Rectal smooth muscle tissue (tissue), 1 donor: ENCODE measurements at regions not wholly inside any gene's neighbourhood (a gene's known extent, or its start where the extent isn't known, plus 50 kb on each side); places are given as distances from the start of the nearest gene placed in this dataset.

Experiments used
- H3K27ac ChIP-seq: one replicate; pipeline ENCODE4 v1.7.0; 2013; ENCODE audit warnings: low read depth, low read length, inconsistent platforms
- H3K27me3 ChIP-seq: one replicate; pipeline ENCODE4 v1.7.0; 2013; ENCODE audit warnings: low read length; ENCODE audit not compliant: control insufficient read depth, insufficient read depth
- H3K36me3 ChIP-seq: one replicate; pipeline ENCODE4 v1.7.0; 2013; ENCODE audit warnings: low read length; ENCODE audit not compliant: control insufficient read depth, insufficient read depth
- H3K4me1 ChIP-seq: one replicate; pipeline ENCODE4 v1.7.0; 2013; ENCODE audit warnings: low read length; ENCODE audit not compliant: control insufficient read depth, insufficient read depth
- H3K4me3 ChIP-seq: one replicate; pipeline ENCODE4 v1.7.0; 2013; ENCODE audit warnings: low read length
- H3K9ac ChIP-seq: one replicate; pipeline ENCODE4 v1.7.0; 2013; ENCODE audit warnings: low read length

- Histone ChIP-seq H3K36me3 (no peaks in the 10 kb centered on the region), H3K9ac (no peak overlapping the region), H3K4me1 (peaks cover 3% of the 10 kb centered on the region), H3K27me3 (no peaks in the 10 kb centered on the region), H3K27ac (no peak overlapping the region), H3K4me3 (no peak overlapping the region)
Measured at GRCh38 chr1:94727846-94728715, 92.1 kb upstream of the SLC44A3 start.

DNA sequence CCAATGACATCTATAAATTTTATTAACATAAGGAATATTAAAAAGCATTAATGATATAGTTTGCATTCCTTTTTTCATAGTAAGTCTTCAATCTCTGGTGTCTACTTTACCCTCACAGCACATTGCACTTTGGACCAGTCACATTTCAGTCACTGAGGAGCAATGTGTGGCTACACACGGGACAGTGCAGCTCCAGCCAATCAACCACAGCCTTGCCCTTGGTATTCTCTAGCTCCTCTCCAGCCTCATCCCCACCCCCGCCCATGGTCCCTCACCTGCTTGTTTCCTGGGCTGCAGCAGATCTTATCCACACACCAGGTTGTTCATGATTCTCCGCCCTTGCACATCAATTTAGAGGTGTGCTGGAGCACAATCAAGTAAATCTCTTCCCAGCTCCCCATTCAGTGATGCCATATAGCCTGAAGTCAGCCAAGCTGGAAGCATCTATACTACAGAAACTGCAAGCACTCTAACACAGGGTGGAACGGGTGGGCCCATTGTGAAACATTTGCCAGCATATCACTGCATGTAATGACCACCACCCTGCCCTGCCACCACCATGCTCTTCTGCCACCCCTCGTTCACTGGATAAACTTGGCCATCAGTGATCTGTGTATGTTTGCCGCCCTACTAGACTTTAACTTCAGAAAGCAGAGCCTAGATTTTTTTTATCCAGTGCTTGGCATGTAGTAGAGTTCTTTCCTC lies 93.0 kb upstream of the SLC44A3 start:
- Histone ChIP-seq H3K27me3 (no peaks in the 10 kb centered on the region), H3K27ac (no peak overlapping the region), H3K9ac (no peak overlapping the region), H3K4me3 (no peak overlapping the region), H3K36me3 (no peaks in the 10 kb centered on the region), H3K4me1 (peaks cover 3% of the 10 kb centered on the region)

GRCh38 chr1:94725566-94725965 lies 94.6 kb upstream of the SLC44A3 start:
- Histone ChIP-seq H3K27me3 (no peaks in the 10 kb centered on the region), H3K4me3 (no peak overlapping the region), H3K27ac (no peak overlapping the region), H3K36me3 (no peaks in the 10 kb centered on the region), H3K4me1 (peaks cover 3% of the 10 kb centered on the region), H3K9ac (no peak overlapping the region)

- Histone ChIP-seq H3K4me3 (no peak overlapping the region), H3K27me3 (no peaks in the 10 kb centered on the region), H3K4me1 (peaks cover 3% of the 10 kb centered on the region), H3K36me3 (no peaks in the 10 kb centered on the region), H3K27ac (no peak overlapping the region), H3K9ac (no peak overlapping the region)
Measured at GRCh38 chr1:94723894-94724293, 96.3 kb upstream of the SLC44A3 start.

GRCh38 chr1:94723463-94723862 lies 96.7 kb upstream of the SLC44A3 start:
- Histone ChIP-seq H3K9ac (no peak overlapping the region), H3K4me1 (peaks cover 3% of the 10 kb centered on the region), H3K27ac (no peak overlapping the region), H3K4me3 (no peak overlapping the region), H3K27me3 (no peaks in the 10 kb centered on the region), H3K36me3 (no peaks in the 10 kb centered on the region)

GRCh38 chr1:94722181-94722580 lies 98.0 kb upstream of the SLC44A3 start:
- H3K4me1 ChIP-seq, result no peaks in the 10 kb centered on the region
- H3K27me3 ChIP-seq, result no peaks in the 10 kb centered on the region
- no peaks in the 10 kb centered on the region for H3K36me3 ChIP-seq
- no peak overlapping the region for H3K4me3 ChIP-seq
- no peak overlapping the region for H3K9ac ChIP-seq
- H3K27ac ChIP-seq, result no peak overlapping the region

DNA sequence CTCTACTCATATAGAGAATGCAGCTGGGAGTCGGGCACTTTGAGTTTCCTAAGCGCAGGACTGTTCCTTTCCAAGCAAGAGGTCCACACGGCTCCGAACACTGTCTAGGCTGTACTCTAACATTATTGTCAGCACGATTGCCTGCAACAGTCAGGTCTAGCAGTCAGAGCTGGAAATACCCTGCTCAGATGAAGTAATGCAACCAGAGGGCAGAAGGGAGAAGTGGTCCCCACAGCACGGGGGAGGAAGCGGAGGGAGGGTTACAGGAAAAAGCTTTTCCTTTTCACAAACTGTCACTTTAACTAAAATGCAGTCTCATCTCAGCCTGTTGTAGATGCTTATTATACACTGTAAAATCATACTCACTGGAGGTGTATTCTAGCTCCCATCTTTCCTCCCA lies 98.9 kb upstream of the SLC44A3 start:
- no peak overlapping the region for H3K27ac ChIP-seq
- no peaks in the 10 kb centered on the region for H3K4me1 ChIP-seq
- no peaks in the 10 kb centered on the region for H3K27me3 ChIP-seq
- no peak overlapping the region for H3K9ac ChIP-seq
- H3K4me3 ChIP-seq, result no peak overlapping the region
- H3K36me3 ChIP-seq, result no peaks in the 10 kb centered on the region

- Histone ChIP-seq H3K9ac (no peak overlapping the region), H3K36me3 (no peaks in the 10 kb centered on the region), H3K27me3 (no peaks in the 10 kb centered on the region), H3K4me3 (no peak overlapping the region), H3K27ac (no peak overlapping the region), H3K4me1 (no peaks in the 10 kb centered on the region)
Measured at GRCh38 chr1:94719926-94720793, 100.0 kb upstream of the SLC44A3 start.

DNA sequence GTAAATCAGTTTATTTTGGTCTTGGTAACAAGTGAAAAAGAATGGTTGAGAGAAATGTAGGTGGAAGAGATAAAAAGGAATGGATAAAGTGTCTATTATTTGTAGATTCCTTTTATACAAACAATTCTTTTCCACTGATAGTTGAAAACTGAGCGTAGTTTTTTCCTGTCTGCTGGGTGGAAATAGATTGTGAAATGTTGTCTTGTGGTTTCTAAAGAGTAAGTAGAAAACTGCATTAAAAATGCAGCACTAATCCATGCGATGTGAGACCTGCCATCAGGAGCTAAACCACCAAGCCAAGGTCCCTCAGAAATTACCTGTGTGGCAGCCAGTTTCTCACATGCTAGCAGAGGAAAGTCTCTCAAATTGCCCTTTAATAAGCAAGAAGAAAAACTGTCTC lies 103.2 kb upstream of the SLC44A3 start:
- Histone ChIP-seq H3K4me3 (no peak overlapping the region), H3K27ac (no peak overlapping the region), H3K36me3 (no peaks in the 10 kb centered on the region), H3K27me3 (no peaks in the 10 kb centered on the region), H3K9ac (no peak overlapping the region), H3K4me1 (peaks cover 2% of the 10 kb centered on the region)

DNA sequence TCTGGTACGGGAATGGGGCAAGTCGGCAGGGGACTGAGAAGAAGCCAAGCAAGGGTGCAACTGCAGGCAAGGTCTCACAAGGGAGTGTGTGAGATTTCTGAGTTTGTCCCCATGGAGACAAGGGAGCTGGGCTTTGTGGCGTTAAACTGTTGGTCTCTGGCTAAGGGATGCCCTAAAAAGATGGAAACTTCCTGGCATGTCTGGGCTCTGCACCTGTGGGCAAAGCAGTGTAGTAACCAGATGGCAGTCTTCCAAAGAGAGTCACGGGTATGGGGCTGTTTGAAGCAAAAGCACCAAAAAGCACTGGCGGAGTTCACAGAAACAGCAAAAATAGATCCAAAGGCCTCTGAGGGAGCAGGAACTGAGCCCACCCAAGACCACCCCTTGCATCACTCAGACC lies 104.8 kb upstream of the SLC44A3 start:
- Histone ChIP-seq H3K27ac (no peak overlapping the region), H3K27me3 (no peaks in the 10 kb centered on the region), H3K9ac (no peak overlapping the region), H3K36me3 (no peaks in the 10 kb centered on the region), H3K4me1 (peaks cover 2% of the 10 kb centered on the region), H3K4me3 (no peak overlapping the region)

GRCh38 chr1:94714552-94714951 lies 105.6 kb upstream of the SLC44A3 start:
- Histone ChIP-seq H3K27ac (no peak overlapping the region), H3K9ac (no peak overlapping the region), H3K4me1 (peaks cover 2% of the 10 kb centered on the region), H3K36me3 (no peaks in the 10 kb centered on the region), H3K4me3 (no peak overlapping the region), H3K27me3 (no peaks in the 10 kb centered on the region)

GRCh38 chr1:94714152-94714551 lies 106.0 kb upstream of the SLC44A3 start:
- Histone ChIP-seq H3K27ac (peak overlapping the region; percentile 31), H3K4me1 (peaks cover 2% of the 10 kb centered on the region)

More at GRCh38 chr1:94714152-94714551, 106.0 kb upstream of the SLC44A3 start:
- Histone ChIP-seq H3K27me3 (no peaks in the 10 kb centered on the region), H3K9ac (no peak overlapping the region), H3K4me3 (no peak overlapping the region), H3K36me3 (no peaks in the 10 kb centered on the region)
